ENCODE measurements at regions not wholly inside any gene's neighbourhood (a gene's known extent, or its start where the extent isn't known, plus 50 kb on each side); places are given as distances from the start of the nearest gene placed in this dataset.
"Not testable (repeated sequence)": the region's sequence is repeated elsewhere in the genome, so short reads cannot be mapped to it uniquely, and the experiment has no call there.

GRCh38 chr18:59038295-59039039, 101.2 kb upstream of the SEC11C start:
- ATAC-seq: no peak
- TF ChIP-seq TOX (CRISPR knock-in tag; IDR thresholded peaks at IDR 0.05; ENCODE audit: borderline replicate concordance) (no peak), OSR1 (CRISPR knock-in tag; IDR thresholded peaks at IDR 0.05) (no peak), TSHZ2 (CRISPR knock-in tag; IDR thresholded peaks at IDR 0.05) (no peak), PPARA (CRISPR knock-in tag; IDR thresholded peaks at IDR 0.05; ENCODE audit: borderline replicate concordance) (no peak), ZNF565 (CRISPR knock-in tag; conservative IDR thresholded peaks at IDR 0.05; ENCODE audit: low read depth) (no peak), TCF4 (CRISPR knock-in tag; IDR thresholded peaks at IDR 0.05; ENCODE audit: borderline replicate concordance) (no peak), ISL1 (CRISPR knock-in tag; IDR thresholded peaks at IDR 0.05) (no peak), ZFP30 (CRISPR knock-in tag; IDR thresholded peaks at IDR 0.05) (no peak), ZNF70 (CRISPR knock-in tag; IDR thresholded peaks at IDR 0.05) (no peak), ZNF8 (CRISPR knock-in tag; IDR thresholded peaks at IDR 0.05) (no peak), CSDC2 (CRISPR knock-in tag; IDR thresholded peaks at IDR 0.05) (no peak), BACH2 (CRISPR knock-in tag; IDR thresholded peaks at IDR 0.05; ENCODE audit: borderline replicate concordance) (no peak), ESRRG (CRISPR knock-in tag; IDR thresholded peaks at IDR 0.05) (no peak), CREB5 (CRISPR knock-in tag; IDR thresholded peaks at IDR 0.05; ENCODE audit: low read depth) (no peak), ARNTL (CRISPR knock-in tag; IDR thresholded peaks at IDR 0.05; ENCODE audit: borderline replicate concordance, low read depth) (no peak), ZC3H10 (CRISPR knock-in tag; IDR thresholded peaks at IDR 0.05) (no peak), CSRNP3 (CRISPR knock-in tag; IDR thresholded peaks at IDR 0.05) (no peak), RARB (CRISPR knock-in tag; IDR thresholded peaks at IDR 0.05) (no peak)

GRCh38 chr18:59039040-59039320, 100.7 kb upstream of the SEC11C start:
- not testable (repeated sequence) for ATAC-seq

- no peak for TF ChIP-seq CREB5 (CRISPR knock-in tag; IDR thresholded peaks at IDR 0.05; ENCODE audit: low read depth)
- TF ChIP-seq ZC3H10 (CRISPR knock-in tag; IDR thresholded peaks at IDR 0.05): no peak
- TF ChIP-seq OSR1 (CRISPR knock-in tag; IDR thresholded peaks at IDR 0.05): no peak
- TF ChIP-seq TSHZ2 (CRISPR knock-in tag; IDR thresholded peaks at IDR 0.05): no peak
- no peak for TF ChIP-seq PATZ1 (CRISPR knock-in tag; IDR thresholded peaks at IDR 0.05; ENCODE audit: borderline replicate concordance)
- ATAC-seq: no peak
Measured at GRCh38 chr18:59039449-59039848, 100.2 kb upstream of the SEC11C start.

Data from SK-N-SH treated with all-trans-retinoic acid at 6 μM for 48 hours (cell line).